ENCODE measurements at regions not wholly inside any gene's neighbourhood (a gene's known extent, or its start where the extent isn't known, plus 50 kb on each side); places are given as distances from the start of the nearest gene placed in this dataset.
"Not testable (repeated sequence)": the region's sequence is repeated elsewhere in the genome, so short reads cannot be mapped to it uniquely, and the experiment has no call there.

- DNase-seq (ENCODE audit: low spot score in 2 of 2) (no peak), ATAC-seq (ENCODE audit: low read depth) (no peak)
- no peaks in the 10 kb centered on the region for H3K27me3 Mint-ChIP-seq
- H3K4me1 Mint-ChIP-seq, result no peaks in the 10 kb centered on the region
- H3K4me3 Mint-ChIP-seq, result no peak overlapping the region
- H3K9me3 Mint-ChIP-seq, result peaks cover 12% of the 10 kb centered on the region
- H3K27ac Mint-ChIP-seq, result no peak overlapping the region
- H3K36me3 Mint-ChIP-seq, result no peaks in the 10 kb centered on the region
These were observed 102.2 kb downstream of the TTC6 start for GRCh38 chr14:37697489-37698121.

DNA sequence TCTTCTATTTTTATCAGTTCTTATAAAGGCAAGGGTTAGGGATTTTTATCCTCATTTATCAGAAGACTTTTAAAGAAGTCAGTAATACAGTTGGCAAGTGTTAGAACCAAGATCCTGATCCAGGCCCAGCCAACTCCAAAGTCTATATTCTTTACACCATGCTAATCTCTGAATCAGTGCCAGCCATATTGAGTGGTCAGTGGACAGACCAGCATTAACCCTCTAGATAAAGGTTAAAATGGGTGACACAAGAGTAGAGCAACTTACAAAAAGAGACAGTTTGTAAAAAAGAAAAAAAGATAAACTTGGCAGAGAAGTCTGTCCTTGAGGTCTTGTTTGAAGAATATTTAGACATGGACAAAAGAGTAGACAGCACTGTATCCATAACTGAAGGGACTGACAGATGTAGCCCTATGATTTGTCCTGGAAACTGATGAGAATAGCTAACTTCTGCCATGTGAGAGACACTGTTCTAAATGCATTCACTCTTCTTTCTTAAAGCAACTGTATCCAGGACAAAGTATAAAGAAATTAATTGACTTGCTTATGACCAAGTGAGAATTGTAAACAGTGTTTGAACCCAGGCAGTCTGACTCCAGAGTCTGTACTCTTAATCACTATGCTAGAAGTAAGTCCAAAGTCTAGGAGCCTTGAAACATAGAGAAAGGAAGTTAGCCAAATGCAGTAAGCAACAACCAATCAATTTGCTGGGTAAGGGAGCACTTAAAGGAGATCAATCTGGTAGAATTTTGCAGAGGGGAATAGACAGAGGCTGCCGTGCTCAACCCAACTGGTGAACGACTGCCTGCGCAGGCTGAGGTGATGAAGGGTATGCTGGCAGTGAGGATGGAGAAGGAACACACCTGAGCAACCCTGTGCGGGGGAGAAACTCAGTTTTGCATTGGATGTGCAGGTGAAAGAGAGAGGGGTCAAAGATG, 103.7 kb downstream of the TTC6 start:
- DNase-seq (ENCODE audit: low spot score in 2 of 2), result no peak
- no peaks in the 10 kb centered on the region for H3K4me1 Mint-ChIP-seq
- ATAC-seq (ENCODE audit: low read depth), result no peak
- H3K9me3 Mint-ChIP-seq, result peaks cover 5% of the 10 kb centered on the region
- no peak overlapping the region for H3K27ac Mint-ChIP-seq
- H3K4me3 Mint-ChIP-seq, result no peak overlapping the region
- H3K36me3 Mint-ChIP-seq, result no peaks in the 10 kb centered on the region
- no peaks in the 10 kb centered on the region for H3K27me3 Mint-ChIP-seq

DNA sequence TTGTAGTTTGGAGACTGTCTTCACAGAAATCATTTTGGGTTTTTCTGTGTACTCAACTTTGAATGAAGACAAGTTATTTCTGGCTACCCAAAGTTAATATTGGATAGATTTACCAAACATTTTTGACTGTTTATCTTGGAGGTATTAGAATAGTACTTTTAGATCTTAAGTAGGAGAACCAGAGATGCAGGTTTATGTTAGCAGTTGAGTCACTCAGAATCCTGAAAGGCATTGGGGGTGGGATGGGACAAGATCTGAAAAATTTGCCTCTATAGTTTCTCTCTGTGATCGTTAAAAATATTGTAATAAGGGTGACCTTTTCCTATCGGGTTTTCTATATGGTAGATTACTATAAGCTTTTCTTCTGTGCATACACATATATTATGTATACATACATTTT, 112.3 kb downstream of the TTC6 start:
- Mint-ChIP-seq H3K36me3 (no peaks in the 10 kb centered on the region), H3K9me3 (peaks cover 2% of the 10 kb centered on the region), H3K4me1 (no peaks in the 10 kb centered on the region), H3K27ac (no peak overlapping the region), H3K27me3 (no peaks in the 10 kb centered on the region), H3K4me3 (no peak overlapping the region)
- DNase-seq (ENCODE audit: low spot score in 2 of 2) (no peak), ATAC-seq (ENCODE audit: low read depth) (no peak)

DNA sequence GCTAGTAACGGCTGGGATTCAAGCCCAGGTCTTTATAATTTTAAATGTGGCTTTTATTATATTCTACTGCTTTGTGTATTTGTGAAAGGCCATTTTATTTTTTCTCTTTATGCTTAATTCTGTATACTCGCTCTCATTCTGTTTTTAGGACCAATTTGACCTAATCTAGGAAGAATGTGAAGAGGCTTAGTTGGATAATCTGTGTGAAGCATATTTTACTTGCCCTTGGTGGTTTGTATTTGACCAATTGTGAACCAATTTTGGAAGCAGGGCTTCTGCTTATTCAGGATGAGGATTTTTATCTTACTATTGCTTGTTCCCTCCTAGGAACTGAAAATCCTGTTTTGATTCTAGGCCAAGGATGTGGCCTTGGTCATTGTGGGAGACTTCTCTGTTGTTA, 113.1 kb downstream of the TTC6 start:
- H3K4me1 Mint-ChIP-seq, result no peaks in the 10 kb centered on the region
- peaks cover 2% of the 10 kb centered on the region for H3K9me3 Mint-ChIP-seq
- ATAC-seq (ENCODE audit: low read depth) (no peak), DNase-seq (ENCODE audit: low spot score in 2 of 2) (no peak)
- no peaks in the 10 kb centered on the region for H3K27me3 Mint-ChIP-seq
- no peaks in the 10 kb centered on the region for H3K36me3 Mint-ChIP-seq
- H3K27ac Mint-ChIP-seq, result no peak overlapping the region
- no peak overlapping the region for H3K4me3 Mint-ChIP-seq

DNA sequence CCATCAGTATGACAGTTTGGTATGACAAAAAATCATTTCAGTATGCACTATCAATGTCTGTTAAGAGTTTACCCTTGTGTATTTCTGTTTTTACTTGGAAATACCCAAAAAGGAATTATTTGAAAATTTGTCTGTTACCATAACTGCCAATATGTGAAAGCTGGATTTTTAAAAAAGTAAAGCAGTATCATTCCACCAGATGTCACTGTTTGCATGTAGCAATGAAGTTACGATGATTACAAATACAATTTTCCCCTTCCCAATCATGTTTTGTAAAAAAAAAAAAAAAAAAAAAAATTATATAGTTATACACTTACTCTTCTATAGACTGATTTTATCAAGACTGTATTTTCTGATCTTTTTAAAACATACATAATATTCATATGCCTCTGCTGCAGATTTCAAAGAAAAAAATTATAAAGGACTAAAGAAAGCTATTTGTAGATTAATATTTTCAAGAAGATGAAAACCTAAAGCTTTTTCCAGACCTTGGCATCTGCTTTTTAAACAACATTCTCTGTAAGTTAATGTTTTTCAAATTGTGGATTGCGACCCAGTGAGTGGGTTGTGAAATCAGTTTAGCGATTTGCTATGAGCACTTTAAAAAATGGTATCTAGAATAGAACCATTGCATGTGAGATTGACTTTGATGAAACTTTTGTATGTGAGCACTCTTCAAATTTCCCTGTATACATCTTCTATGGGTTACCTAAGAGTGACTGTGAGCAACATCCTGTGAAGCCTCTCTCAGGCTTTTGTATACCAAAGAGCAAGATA, 114.2 kb downstream of the TTC6 start:
- Mint-ChIP-seq H3K36me3 (no peaks in the 10 kb centered on the region), H3K27me3 (no peaks in the 10 kb centered on the region), H3K4me1 (no peaks in the 10 kb centered on the region), H3K27ac (no peak overlapping the region), H3K9me3 (peaks cover 2% of the 10 kb centered on the region), H3K4me3 (no peak overlapping the region)
- DNase-seq (ENCODE audit: low spot score in 2 of 2) (no peak), ATAC-seq (ENCODE audit: low read depth) (no peak)

- no peaks in the 10 kb centered on the region for H3K4me1 Mint-ChIP-seq
- ATAC-seq (ENCODE audit: low read depth) (no peak), DNase-seq (ENCODE audit: low spot score in 2 of 2) (no peak)
- no peak overlapping the region for H3K4me3 Mint-ChIP-seq
- no peaks in the 10 kb centered on the region for H3K36me3 Mint-ChIP-seq
- no peak overlapping the region for H3K27ac Mint-ChIP-seq
- H3K27me3 Mint-ChIP-seq, result no peaks in the 10 kb centered on the region
- H3K9me3 Mint-ChIP-seq, result peaks cover 2% of the 10 kb centered on the region
These were observed 116.0 kb downstream of the TTC6 start for GRCh38 chr14:37711356-37711830.

DNA sequence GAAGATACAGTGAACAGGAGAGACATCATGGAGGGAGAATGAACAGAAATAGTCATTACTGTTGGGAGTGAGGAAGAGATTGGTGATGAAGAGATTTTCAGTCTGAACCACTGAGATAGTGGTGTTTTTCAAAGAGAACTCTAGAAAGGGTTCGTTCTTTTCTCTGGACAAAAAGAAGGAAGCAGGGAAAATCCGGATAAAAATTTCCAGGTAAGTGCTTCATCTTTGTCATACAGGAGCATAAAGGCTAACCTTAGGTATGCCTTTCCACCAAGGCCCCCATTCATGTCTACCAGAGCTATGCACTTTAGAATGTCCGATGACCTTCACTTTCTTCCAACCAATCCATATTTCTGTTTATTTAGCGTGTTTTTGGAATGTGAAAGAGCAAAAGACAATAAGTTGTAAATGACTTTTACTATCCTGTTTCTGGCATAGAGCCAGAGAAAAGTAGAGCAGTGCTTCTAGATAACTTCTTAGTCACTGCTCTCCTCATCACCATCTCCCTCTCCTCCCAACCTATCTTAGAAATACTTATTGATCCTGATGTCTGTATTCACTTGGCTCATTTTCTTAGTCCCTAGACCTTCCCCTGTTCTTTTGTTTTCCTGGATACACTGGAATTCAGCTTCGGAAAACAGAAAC, 116.5 kb downstream of the TTC6 start:
- H3K36me3 Mint-ChIP-seq, result no peaks in the 10 kb centered on the region
- no peaks in the 10 kb centered on the region for H3K4me1 Mint-ChIP-seq
- no peak for ATAC-seq (ENCODE audit: low read depth)
- no peaks in the 10 kb centered on the region for H3K27me3 Mint-ChIP-seq
- H3K4me3 Mint-ChIP-seq, result no peak overlapping the region
- H3K27ac Mint-ChIP-seq, result no peak overlapping the region
- DNase-seq (ENCODE audit: low spot score in 2 of 2), result no peak
- peaks cover 3% of the 10 kb centered on the region for H3K9me3 Mint-ChIP-seq

DNA sequence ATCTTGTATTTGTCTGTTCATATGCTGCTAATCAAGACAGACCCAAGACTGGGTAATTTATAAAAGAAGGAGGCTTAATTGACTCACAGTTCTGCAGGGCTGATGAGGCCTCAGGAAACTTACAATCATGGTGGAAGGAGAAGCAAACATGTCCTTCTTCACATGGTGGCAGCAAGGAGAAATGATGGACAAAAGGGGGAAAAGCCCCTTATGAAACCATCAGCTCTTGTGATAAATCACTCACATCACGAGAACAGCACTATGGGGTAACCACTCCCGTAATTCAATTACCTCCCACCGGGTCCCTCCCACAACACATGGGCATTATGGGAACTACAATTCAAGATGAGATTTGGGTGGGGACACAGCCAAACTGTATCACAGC, 117.0 kb downstream of the TTC6 start:
- not testable (repeated sequence) for H3K4me1 Mint-ChIP-seq; H3K4me3 Mint-ChIP-seq; ATAC-seq (ENCODE audit: low read depth); H3K27ac Mint-ChIP-seq; H3K27me3 Mint-ChIP-seq; DNase-seq (ENCODE audit: low spot score in 2 of 2); H3K36me3 Mint-ChIP-seq; H3K9me3 Mint-ChIP-seq

- ATAC-seq (ENCODE audit: low read depth) (no peak), DNase-seq (ENCODE audit: low spot score in 2 of 2) (no peak)
- Mint-ChIP-seq H3K27ac (no peak overlapping the region), H3K27me3 (no peaks in the 10 kb centered on the region), H3K9me3 (peaks cover 4% of the 10 kb centered on the region), H3K4me3 (no peak overlapping the region), H3K4me1 (no peaks in the 10 kb centered on the region), H3K36me3 (no peaks in the 10 kb centered on the region)
These were observed 117.6 kb downstream of the TTC6 start for GRCh38 chr14:37712976-37713431.

DNA sequence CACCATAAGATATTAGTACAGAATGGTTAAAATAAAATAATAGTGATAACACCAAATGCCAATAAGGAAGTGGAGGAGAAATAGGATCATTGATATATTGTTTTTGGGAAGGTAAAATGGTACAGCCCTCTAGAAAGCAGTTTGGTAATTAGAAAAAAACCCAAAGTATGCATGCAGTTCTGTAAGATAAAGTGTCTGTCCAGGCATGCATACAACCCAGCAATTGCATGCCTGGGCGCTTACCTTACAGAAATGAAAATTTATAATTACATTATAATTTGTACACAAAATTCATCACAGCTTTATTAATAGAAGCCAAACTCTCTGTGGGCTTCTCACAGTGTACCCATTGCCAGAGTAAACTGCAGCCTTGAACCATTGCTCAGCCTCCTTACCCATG, 124.7 kb downstream of the TTC6 start:
- Mint-ChIP-seq H3K36me3 (no peaks in the 10 kb centered on the region), H3K27me3 (no peaks in the 10 kb centered on the region), H3K9me3 (peaks cover 4% of the 10 kb centered on the region), H3K4me3 (no peak overlapping the region), H3K4me1 (no peaks in the 10 kb centered on the region), H3K27ac (no peak overlapping the region)
- DNase-seq (ENCODE audit: low spot score in 2 of 2), result no peak
- no peak for ATAC-seq (ENCODE audit: low read depth)

GRCh38 chr14:37721976-37722659, 126.7 kb downstream of the TTC6 start:
- Mint-ChIP-seq H3K27me3 (no peaks in the 10 kb centered on the region), H3K4me3 (no peak overlapping the region), H3K36me3 (no peaks in the 10 kb centered on the region), H3K4me1 (no peaks in the 10 kb centered on the region), H3K9me3 (peaks cover 2% of the 10 kb centered on the region), H3K27ac (no peak overlapping the region)
- ATAC-seq (ENCODE audit: low read depth) (no peak), DNase-seq (ENCODE audit: low spot score in 2 of 2) (no peak)

DNA sequence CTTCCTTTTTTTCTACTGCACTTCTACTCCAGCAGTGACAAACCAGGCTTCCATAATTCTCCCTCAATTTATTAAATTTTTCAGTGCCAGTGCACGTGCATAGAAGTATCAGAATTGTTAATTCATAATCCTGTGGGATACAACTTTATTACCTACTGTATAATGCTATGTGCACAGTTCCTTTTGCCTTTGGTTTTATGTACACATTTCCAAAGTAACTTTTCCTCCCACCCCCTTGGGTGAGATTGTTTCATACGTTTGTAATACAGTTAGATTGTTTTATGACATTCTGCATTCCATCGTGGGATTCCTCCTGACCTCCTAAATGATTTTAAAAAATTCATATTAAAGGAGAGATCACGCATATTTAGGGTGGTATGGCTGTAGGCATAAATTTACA, 128.1 kb downstream of the TTC6 start:
- no peak overlapping the region for H3K4me3 Mint-ChIP-seq
- peaks cover 2% of the 10 kb centered on the region for H3K9me3 Mint-ChIP-seq
- ATAC-seq (ENCODE audit: low read depth) (no peak), DNase-seq (ENCODE audit: low spot score in 2 of 2) (no peak)
- no peaks in the 10 kb centered on the region for H3K27me3 Mint-ChIP-seq
- H3K27ac Mint-ChIP-seq, result no peak overlapping the region
- H3K36me3 Mint-ChIP-seq, result no peaks in the 10 kb centered on the region
- no peaks in the 10 kb centered on the region for H3K4me1 Mint-ChIP-seq

GRCh38 chr14:37726708-37727107, 131.3 kb downstream of the TTC6 start:
- Mint-ChIP-seq H3K27ac (no peak overlapping the region), H3K27me3 (no peaks in the 10 kb centered on the region), H3K36me3 (no peaks in the 10 kb centered on the region), H3K4me3 (no peak overlapping the region), H3K4me1 (no peaks in the 10 kb centered on the region), H3K9me3 (peaks cover 1% of the 10 kb centered on the region)
- DNase-seq (ENCODE audit: low spot score in 2 of 2) (no peak), ATAC-seq (ENCODE audit: low read depth) (no peak)
